Retinal pigment epithelial cell (primary cell): ENCODE measurements at regions not wholly inside any gene's neighbourhood (a gene's known extent, or its start where the extent isn't known, plus 50 kb on each side); places are given as distances from the start of the nearest gene placed in this dataset.

ENCODE experiments used
- DNase-seq: peaks from one replicate; pipeline ENCODE4 v3.0.0-alpha.2; 2010; ENCODE audit warnings: low read depth
- H3K4me3 ChIP-seq: 2 replicates; pipeline ENCODE4 v1.5.1; 2011; ENCODE audit warnings: mild to moderate bottlenecking, low read length, control low read depth, moderate library complexity
- TF ChIP-seq, protein P1 (sequence below): conservative IDR thresholded peaks from 2 replicates; pipeline ENCODE4 v1.5.1; 2011; ENCODE audit warnings: low read depth, low read length, control low read depth, inconsistent platforms

DNA sequence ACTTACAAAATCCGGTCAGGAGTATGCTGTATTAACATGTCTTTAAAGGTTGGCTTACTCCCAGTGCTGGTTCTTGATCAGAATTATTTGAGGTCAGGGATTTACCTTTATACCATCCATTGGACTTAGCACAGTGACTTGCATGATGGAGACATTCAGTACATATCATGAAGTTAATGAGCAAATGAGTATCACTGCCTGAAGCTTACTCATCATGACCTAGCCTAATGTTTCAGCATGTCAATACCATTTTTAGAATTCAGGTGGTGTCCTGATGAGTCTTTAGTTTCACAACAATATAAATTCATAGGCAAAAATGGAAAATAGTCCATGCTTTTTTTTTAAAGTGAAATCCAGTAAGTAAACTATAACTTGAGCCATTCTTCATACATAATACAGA lies 226.0 kb upstream of the C9orf72 start:
- DNase-seq: no peak
- TF ChIP-seq, protein P1, sequence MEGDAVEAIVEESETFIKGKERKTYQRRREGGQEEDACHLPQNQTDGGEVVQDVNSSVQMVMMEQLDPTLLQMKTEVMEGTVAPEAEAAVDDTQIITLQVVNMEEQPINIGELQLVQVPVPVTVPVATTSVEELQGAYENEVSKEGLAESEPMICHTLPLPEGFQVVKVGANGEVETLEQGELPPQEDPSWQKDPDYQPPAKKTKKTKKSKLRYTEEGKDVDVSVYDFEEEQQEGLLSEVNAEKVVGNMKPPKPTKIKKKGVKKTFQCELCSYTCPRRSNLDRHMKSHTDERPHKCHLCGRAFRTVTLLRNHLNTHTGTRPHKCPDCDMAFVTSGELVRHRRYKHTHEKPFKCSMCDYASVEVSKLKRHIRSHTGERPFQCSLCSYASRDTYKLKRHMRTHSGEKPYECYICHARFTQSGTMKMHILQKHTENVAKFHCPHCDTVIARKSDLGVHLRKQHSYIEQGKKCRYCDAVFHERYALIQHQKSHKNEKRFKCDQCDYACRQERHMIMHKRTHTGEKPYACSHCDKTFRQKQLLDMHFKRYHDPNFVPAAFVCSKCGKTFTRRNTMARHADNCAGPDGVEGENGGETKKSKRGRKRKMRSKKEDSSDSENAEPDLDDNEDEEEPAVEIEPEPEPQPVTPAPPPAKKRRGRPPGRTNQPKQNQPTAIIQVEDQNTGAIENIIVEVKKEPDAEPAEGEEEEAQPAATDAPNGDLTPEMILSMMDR: no peak
- H3K4me3 ChIP-seq: no peak overlapping the region

DNA sequence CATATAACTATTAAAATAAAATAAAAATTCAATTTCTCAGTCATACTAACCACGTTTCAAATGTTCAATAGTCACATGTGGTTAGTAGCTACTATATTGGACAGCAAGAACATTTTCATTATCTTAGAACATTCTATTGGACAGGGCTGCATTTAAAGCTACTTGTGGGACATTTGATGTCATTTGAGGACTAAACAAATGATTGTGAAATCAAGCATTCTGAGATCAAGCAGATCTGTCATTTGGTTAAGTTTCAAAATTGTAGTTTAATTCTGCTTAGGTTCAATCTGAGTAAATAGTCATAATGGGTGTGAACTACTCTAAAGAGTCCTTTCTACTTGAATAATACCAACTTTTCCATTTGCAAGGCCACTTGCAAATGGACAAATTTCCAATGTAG lies 226.9 kb upstream of the C9orf72 start:
- TF ChIP-seq, protein P1: no peak
- no peak overlapping the region for H3K4me3 ChIP-seq
- DNase-seq: no peak

DNA sequence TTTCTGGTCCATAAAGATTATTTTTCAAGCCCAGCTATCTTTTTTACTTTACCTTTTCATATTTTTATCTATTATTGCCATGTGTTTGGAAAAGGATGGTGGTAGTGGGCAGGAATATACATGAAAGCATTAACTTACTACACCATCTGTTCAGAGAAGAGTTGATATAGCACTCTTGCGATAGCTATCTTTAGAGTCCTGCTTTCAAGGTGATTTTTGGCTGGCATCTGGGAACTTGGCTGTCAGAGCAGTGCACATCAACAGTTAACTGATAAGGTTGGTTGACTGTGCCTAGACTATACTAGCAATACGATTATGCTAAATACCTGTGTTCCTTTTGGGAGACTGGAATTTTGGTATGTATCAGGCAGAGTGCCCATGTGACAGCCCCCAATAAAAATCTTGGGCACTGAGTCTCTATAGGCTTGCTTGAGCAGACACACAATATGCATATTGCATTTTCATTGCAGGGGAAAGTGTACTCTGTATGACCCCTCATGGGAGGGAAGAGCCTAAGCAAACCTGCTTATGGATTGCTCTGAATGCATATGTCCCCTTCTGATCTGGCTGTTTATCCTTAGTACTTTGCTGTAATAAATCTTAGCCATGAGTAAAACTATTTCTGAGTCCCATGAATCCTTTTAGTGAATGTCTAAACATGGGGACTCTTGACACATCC lies 227.6 kb upstream of the C9orf72 start:
- no peak for DNase-seq
- H3K4me3 ChIP-seq: no peak overlapping the region
- TF ChIP-seq, protein P1: no peak

DNA sequence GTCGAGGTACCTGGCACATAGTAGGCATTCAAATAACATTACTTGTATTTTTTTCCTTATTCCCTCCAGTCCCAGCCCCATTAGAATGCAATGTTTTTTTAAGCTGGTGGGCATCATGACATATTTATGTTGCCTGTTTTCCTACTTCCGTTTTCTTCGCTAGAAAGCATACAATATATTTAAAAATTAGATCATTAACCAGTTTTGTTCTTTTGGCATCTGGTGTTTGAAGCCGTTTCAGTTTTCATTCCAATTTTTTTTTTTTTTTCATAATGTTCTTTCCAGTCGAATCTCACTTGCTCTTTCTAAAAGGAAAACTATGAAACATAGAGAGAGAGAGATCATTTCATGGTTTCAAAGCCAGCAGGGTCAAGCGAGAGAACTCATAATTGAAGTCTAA lies 228.3 kb upstream of the C9orf72 start:
- no peak overlapping the region for H3K4me3 ChIP-seq
- TF ChIP-seq, protein P1: no peak
- no peak for DNase-seq

DNA sequence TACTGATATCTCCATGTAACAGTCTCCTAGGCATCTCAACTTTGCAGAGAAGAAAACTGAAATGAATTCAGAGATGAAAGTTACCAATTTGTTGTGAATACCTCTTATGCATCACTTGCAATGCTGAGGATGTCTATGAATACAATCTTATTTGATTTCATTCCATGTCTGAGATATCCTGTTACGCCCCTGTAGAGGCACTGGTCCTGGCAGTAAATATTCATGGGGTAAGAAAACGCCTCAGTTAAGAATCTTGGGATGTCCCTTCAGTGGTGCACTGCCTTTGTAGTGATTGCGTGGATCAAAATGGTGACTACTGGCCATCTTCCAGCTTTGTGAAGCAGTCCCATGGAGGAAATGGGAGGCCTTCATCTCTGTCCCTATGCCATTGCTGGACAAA lies 229.1 kb upstream of the C9orf72 start:
- TF ChIP-seq, protein P1: no peak
- no peak overlapping the region for H3K4me3 ChIP-seq
- DNase-seq: no peak

DNA sequence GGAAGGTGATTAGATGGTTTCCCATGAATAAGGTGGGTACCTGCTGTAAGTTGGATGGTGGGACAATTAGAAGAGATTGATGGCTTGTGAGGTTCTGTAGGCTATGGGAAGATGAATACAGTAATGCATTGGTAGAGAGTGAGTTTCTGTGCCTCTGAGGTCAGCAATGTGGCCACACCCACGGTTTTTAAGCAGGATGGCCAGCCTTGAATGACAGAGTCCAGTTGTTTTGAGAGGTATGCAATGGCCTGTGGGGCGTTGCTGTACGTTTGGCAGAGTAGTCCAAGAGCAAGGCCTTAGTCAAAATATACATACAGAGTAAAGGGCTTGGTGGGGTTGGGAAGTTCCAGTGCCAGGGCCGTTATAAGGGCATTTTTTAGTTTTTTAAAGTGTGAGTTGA lies 235.6 kb upstream of the C9orf72 start:
- DNase-seq: no peak
- TF ChIP-seq, protein P1: no peak
- H3K4me3 ChIP-seq: no peak overlapping the region

DNA sequence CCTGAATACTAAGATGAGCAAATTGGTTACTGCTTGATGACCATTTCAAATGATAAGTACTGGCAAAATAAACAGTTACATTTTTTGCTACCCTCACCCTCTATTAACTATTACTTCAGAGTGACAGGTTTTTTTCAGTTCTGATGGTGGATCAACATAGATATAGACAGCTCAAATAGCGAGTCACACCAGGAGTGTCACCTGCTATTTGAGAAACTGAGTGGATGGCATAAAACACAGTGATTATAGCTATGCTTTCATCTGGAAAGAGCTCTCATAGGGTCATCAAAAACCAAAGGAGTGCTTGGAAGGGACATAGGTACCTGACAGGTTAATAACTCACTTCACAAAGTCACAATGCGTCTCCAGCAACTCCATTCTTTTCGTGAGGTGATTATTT lies 244.5 kb upstream of the C9orf72 start:
- TF ChIP-seq, protein P1: no peak
- H3K4me3 ChIP-seq: no peak overlapping the region
- no peak for DNase-seq
